ENCODE measurements at regions not wholly inside any gene's neighbourhood (a gene's known extent, or its start where the extent isn't known, plus 50 kb on each side); places are given as distances from the start of the nearest gene placed in this dataset.

GRCh38 chr3:193997228-193998122, 138.5 kb upstream of the HES1 start (continued):
- TF ChIP-seq STAT1 (IDR thresholded peaks at IDR 0.05; ENCODE audit: unreplicated experiment): no peak
- TF ChIP-seq, protein P1, sequence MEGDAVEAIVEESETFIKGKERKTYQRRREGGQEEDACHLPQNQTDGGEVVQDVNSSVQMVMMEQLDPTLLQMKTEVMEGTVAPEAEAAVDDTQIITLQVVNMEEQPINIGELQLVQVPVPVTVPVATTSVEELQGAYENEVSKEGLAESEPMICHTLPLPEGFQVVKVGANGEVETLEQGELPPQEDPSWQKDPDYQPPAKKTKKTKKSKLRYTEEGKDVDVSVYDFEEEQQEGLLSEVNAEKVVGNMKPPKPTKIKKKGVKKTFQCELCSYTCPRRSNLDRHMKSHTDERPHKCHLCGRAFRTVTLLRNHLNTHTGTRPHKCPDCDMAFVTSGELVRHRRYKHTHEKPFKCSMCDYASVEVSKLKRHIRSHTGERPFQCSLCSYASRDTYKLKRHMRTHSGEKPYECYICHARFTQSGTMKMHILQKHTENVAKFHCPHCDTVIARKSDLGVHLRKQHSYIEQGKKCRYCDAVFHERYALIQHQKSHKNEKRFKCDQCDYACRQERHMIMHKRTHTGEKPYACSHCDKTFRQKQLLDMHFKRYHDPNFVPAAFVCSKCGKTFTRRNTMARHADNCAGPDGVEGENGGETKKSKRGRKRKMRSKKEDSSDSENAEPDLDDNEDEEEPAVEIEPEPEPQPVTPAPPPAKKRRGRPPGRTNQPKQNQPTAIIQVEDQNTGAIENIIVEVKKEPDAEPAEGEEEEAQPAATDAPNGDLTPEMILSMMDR (conservative IDR thresholded peaks at IDR 0.05; ENCODE audit: low read depth in 2 of 2): no peak

DNA sequence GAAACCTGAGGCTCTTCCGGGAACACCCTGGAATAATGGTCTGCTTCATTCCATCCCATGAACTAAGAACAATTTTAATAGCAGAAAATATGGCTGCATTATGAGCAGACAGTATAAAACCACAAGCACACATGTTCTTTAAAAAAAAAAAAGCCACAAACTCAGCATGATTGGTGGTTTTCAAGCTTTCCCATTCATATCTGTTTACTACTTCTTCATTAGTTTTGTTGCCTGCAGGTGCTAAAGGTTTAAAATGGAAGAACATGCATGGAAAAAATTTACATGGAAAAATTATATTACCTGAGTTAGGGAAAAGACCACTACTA, 137.9 kb upstream of the HES1 start:
- Histone ChIP-seq H3K27me3 (ENCODE audit: insufficient read depth) (peaks cover 11% of the 10 kb centered on the region; the same call in 1 of the 2 replicates), H2AFZ (no peak overlapping the region), H3K36me3 (ENCODE audit: insufficient read depth) (no peaks in the 10 kb centered on the region), H3K4me1 (ENCODE audit: insufficient read depth) (peaks cover 21% of the 10 kb centered on the region), H3K4me3 (no peak overlapping the region), H3K4me2 (no peak overlapping the region), H3K9me2 (ENCODE audit: insufficient read depth) (no peaks in the 10 kb centered on the region), H4K20me1 (replicated peaks; ENCODE audit: insufficient read depth) (no peaks in the 10 kb centered on the region), H3K79me2 (replicated peaks; ENCODE audit: insufficient read depth) (no peaks in the 10 kb centered on the region), H3K27ac (ENCODE audit: low read depth) (no peak overlapping the region), H3F3A (replicated peaks; ENCODE audit: low read depth) (no peaks in the 10 kb centered on the region)
- ATAC-seq (no peak), DNase-seq (ENCODE audit: low spot score) (no peak)
- no peak for TF ChIP-seq POLR2AphosphoS5 (IDR thresholded peaks at IDR 0.05; ENCODE audit: low read depth)
- TF ChIP-seq EZH2phosphoT487 (IDR thresholded peaks at IDR 0.05; ENCODE audit: unreplicated experiment): no peak
- TF ChIP-seq JUNB (IDR thresholded peaks at IDR 0.05; ENCODE audit: unreplicated experiment): no peak
- TF ChIP-seq NANOG (IDR thresholded peaks at IDR 0.05; ENCODE audit: borderline replicate concordance): no peak
- TF ChIP-seq, protein P2, sequence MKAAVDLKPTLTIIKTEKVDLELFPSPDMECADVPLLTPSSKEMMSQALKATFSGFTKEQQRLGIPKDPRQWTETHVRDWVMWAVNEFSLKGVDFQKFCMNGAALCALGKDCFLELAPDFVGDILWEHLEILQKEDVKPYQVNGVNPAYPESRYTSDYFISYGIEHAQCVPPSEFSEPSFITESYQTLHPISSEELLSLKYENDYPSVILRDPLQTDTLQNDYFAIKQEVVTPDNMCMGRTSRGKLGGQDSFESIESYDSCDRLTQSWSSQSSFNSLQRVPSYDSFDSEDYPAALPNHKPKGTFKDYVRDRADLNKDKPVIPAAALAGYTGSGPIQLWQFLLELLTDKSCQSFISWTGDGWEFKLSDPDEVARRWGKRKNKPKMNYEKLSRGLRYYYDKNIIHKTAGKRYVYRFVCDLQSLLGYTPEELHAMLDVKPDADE (IDR thresholded peaks at IDR 0.05): no peak
- TF ChIP-seq EZH2 (IDR thresholded peaks at IDR 0.05; ENCODE audit: low read depth, unreplicated experiment): no peak
- TF ChIP-seq, protein P3, sequence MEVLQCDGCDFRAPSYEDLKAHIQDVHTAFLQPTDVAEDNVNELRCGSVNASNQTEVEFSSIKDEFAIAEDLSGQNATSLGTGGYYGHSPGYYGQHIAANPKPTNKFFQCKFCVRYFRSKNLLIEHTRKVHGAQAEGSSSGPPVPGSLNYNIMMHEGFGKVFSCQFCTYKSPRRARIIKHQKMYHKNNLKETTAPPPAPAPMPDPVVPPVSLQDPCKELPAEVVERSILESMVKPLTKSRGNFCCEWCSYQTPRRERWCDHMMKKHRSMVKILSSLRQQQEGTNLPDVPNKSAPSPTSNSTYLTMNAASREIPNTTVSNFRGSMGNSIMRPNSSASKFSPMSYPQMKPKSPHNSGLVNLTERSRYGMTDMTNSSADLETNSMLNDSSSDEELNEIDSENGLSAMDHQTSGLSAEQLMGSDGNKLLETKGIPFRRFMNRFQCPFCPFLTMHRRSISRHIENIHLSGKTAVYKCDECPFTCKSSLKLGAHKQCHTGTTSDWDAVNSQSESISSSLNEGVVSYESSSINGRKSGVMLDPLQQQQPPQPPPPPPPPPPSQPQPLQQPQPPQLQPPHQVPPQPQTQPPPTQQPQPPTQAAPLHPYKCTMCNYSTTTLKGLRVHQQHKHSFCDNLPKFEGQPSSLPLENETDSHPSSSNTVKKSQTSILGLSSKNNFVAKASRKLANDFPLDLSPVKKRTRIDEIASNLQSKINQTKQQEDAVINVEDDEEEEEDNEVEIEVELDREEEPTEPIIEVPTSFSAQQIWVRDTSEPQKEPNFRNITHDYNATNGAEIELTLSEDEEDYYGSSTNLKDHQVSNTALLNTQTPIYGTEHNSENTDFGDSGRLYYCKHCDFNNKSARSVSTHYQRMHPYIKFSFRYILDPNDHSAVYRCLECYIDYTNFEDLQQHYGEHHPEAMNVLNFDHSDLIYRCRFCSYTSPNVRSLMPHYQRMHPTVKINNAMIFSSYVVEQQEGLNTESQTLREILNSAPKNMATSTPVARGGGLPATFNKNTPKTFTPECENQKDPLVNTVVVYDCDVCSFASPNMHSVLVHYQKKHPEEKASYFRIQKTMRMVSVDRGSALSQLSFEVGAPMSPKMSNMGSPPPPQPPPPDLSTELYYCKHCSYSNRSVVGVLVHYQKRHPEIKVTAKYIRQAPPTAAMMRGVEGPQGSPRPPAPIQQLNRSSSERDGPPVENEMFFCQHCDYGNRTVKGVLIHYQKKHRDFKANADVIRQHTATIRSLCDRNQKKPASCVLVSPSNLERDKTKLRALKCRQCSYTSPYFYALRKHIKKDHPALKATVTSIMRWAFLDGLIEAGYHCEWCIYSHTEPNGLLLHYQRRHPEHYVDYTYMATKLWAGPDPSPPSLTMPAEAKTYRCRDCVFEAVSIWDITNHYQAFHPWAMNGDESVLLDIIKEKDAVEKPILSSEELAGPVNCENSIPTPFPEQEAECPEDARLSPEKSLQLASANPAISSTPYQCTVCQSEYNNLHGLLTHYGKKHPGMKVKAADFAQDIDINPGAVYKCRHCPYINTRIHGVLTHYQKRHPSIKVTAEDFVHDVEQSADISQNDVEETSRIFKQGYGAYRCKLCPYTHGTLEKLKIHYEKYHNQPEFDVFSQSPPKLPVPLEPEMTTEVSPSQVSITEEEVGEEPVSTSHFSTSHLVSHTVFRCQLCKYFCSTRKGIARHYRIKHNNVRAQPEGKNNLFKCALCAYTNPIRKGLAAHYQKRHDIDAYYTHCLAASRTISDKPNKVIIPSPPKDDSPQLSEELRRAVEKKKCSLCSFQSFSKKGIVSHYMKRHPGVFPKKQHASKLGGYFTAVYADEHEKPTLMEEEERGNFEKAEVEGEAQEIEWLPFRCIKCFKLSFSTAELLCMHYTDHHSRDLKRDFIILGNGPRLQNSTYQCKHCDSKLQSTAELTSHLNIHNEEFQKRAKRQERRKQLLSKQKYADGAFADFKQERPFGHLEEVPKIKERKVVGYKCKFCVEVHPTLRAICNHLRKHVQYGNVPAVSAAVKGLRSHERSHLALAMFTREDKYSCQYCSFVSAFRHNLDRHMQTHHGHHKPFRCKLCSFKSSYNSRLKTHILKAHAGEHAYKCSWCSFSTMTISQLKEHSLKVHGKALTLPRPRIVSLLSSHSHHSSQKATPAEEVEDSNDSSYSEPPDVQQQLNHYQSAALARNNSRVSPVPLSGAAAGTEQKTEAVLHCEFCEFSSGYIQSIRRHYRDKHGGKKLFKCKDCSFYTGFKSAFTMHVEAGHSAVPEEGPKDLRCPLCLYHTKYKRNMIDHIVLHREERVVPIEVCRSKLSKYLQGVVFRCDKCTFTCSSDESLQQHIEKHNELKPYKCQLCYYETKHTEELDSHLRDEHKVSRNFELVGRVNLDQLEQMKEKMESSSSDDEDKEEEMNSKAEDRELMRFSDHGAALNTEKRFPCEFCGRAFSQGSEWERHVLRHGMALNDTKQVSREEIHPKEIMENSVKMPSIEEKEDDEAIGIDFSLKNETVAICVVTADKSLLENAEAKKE (CRISPR knock-in tag; IDR thresholded peaks at IDR 0.05): no peak
- H3K36me3 Mint-ChIP-seq (ENCODE audit: low read depth): no peaks in the 10 kb centered on the region
- no peaks in the 10 kb centered on the region; the same call in 2 of the 3 replicates for H3K9me3 Mint-ChIP-seq
- peaks cover 18% of the 10 kb centered on the region for H3K27me3 Mint-ChIP-seq (ENCODE audit: insufficient read depth, low read depth, poor library complexity)
- peaks cover 40% of the 10 kb centered on the region for H3K4me1 Mint-ChIP-seq
- H3K4me3 Mint-ChIP-seq: no peak overlapping the region
- no peak overlapping the region for H3K27ac Mint-ChIP-seq
